HCT116 (cell line): ENCODE measurements at regions not wholly inside any gene's neighbourhood (a gene's known extent, or its start where the extent isn't known, plus 50 kb on each side); places are given as distances from the start of the nearest gene placed in this dataset.

ENCODE experiments used
- ATAC-seq: fragments of 200-7000 bp; cut with Tn5 transposase; 2 replicates; pipeline ENCODE4 v1.9.1; 2020; ENCODE audit warnings: mild to moderate bottlenecking, moderate library complexity
- BruUV-seq: library from RNA; stranded (reverse); fragments of 400-500 nt; replicated peaks from 2 replicates; lab custom pipeline; 2021; lab: Mats Ljungman, UMichigan
- CTCF ChIA-PET: fragments of 300-600 bp; sonication (Branson Sonifier 250); formaldehyde crosslinking; loops from one replicate; lab custom pipeline; 2021; ENCODE audit warnings: antibody characterized with exemption; lab: Charles Lee
- POLR2A ChIA-PET: fragments of 300-600, 350-600 bp; sonication (Branson Sonifier 250); formaldehyde crosslinking; loops from one replicate; lab custom pipeline; 2021; ENCODE audit warnings: antibody characterized with exemption; lab: Charles Lee
- RAD21 ChIA-PET, 2 experiments: fragments of 300-600 bp; sonication (Branson Sonifier 250); formaldehyde crosslinking; loops; one replicate each; lab custom pipeline; 2023; ENCODE audit warnings: low total read pairs in 2 of 2; ENCODE audit not compliant: uncharacterized antibody in 2 of 2, unreplicated experiment in 2 of 2, low non-redundant PET in 1 of 2; lab: Charles Lee
- DNase-seq: peaks from one replicate; pipeline ENCODE4 v3.0.0-alpha.2; 2010; ENCODE audit warnings: low read depth, low spot score
- H2AFZ ChIP-seq: fragments of 200-600 bp; shearing (Covaris generic), sonication (generic); 2 replicates; pipeline ENCODE4 v1.6.1; 2017; ENCODE audit warnings: low read depth, mixed run types, mixed read lengths, antibody characterized with exemption, low read length; ENCODE audit not compliant: poor library complexity, severe bottlenecking
- H3K27ac ChIP-seq: 2 replicates; pipeline ENCODE4 v1.5.1; 2012; ENCODE audit warnings: low read depth, low read length
- H3K27me3 ChIP-seq: fragments of 200-600 bp; sonication (generic); 2 replicates; pipeline ENCODE4 v1.6.1; 2016; ENCODE audit warnings: mixed run types, low read length, mixed read lengths; ENCODE audit not compliant: insufficient read depth
- H3K36me3 ChIP-seq, 2 experiments: fragments of 200-500 bp in 1 of 2; fragments of 200-600 bp in 1 of 2; sonication (Bioruptor generic) in 1 of 2; sonication (generic) in 1 of 2; 2 replicates each; pipeline versions ENCODE4 v1.5.1 to v1.6.1; 2014 to 2016; ENCODE audit warnings: low read length in 2 of 2, inconsistent platforms in 1 of 2, mixed read lengths in 1 of 2, mixed run types in 1 of 2; ENCODE audit not compliant: insufficient read depth in 2 of 2, control insufficient read depth in 1 of 2
- H3K4me1 ChIP-seq, 2 experiments: fragments of 200-600 bp in 1 of 2; sonication (generic) in 1 of 2; 2 replicates each; pipeline versions ENCODE4 v1.5.1 to v1.6.1; 2012 to 2017; ENCODE audit warnings: low read length in 2 of 2, inconsistent platforms in 1 of 2, mild to moderate bottlenecking in 1 of 2, mixed read lengths in 1 of 2, mixed run types in 1 of 2, moderate library complexity in 1 of 2; ENCODE audit not compliant: insufficient read depth in 2 of 2, control insufficient read depth in 1 of 2
- H3K4me2 ChIP-seq: fragments of 200-600 bp; sonication (generic); 2 replicates; pipeline ENCODE4 v1.6.1; 2017; ENCODE audit warnings: mixed run types, low read length, mixed read lengths
- H3K4me3 ChIP-seq, 2 experiments: fragments of 200-600 bp in 1 of 2; sonication (generic) in 1 of 2; replicated peaks in 1 of 2; 2 replicates each; pipeline ENCODE4 v1.5.1; 2011 to 2016; ENCODE audit warnings: low read length in 2 of 2, control low read depth in 1 of 2, low read depth in 1 of 2, mild to moderate bottlenecking in 1 of 2, mixed read lengths in 1 of 2, mixed run types in 1 of 2
- H3K79me2 ChIP-seq: fragments of 200-600 bp; sonication (generic); 2 replicates; pipeline ENCODE4 v1.6.1; 2017; ENCODE audit warnings: mild to moderate bottlenecking, mixed run types, low read length, moderate library complexity, mixed read lengths; ENCODE audit not compliant: insufficient read depth
- H3K9ac ChIP-seq: fragments of 200-600 bp; sonication (generic); 2 replicates; pipeline ENCODE4 v1.6.1; 2016; ENCODE audit warnings: low read length, mixed read lengths
- H3K9me2 ChIP-seq: fragments of 200-600 bp; sonication (generic), shearing (Covaris generic); 2 replicates; pipeline ENCODE4 v1.6.1; 2017; ENCODE audit warnings: mixed run types, mild to moderate bottlenecking, moderate library complexity; ENCODE audit not compliant: insufficient read depth
- H3K9me3 ChIP-seq, 2 experiments: fragments of 200-500 bp in 1 of 2; fragments of 200-600 bp in 1 of 2; sonication (Bioruptor generic) in 1 of 2; sonication (generic) in 1 of 2; 2 replicates each; pipeline ENCODE4 v1.6.1; 2014 to 2017; ENCODE audit warnings: low read length in 2 of 2, mixed read lengths in 2 of 2, inconsistent platforms in 1 of 2, low read depth in 1 of 2, mild to moderate bottlenecking in 1 of 2, mixed run types in 1 of 2, moderate library complexity in 1 of 2; ENCODE audit not compliant: control insufficient read depth in 1 of 2, insufficient read depth in 1 of 2
- H4K20me1 ChIP-seq: fragments of 200-600 bp; sonication (generic), shearing (Covaris generic); 2 replicates; pipeline ENCODE4 v1.6.1; 2017; ENCODE audit warnings: mixed run types, mild to moderate bottlenecking, moderate library complexity; ENCODE audit not compliant: insufficient read depth
- ATF3 ChIP-seq: IDR thresholded peaks from 2 replicates; pipeline ENCODE4 v1.6.1; 2012
- CBX3 ChIP-seq: IDR thresholded peaks from 2 replicates; pipeline ENCODE4 v1.6.1; 2012; ENCODE audit warnings: low read depth
- CEBPB ChIP-seq: IDR thresholded peaks from 2 replicates; pipeline ENCODE4 v1.6.1; 2012; ENCODE audit warnings: low read depth
- EGR1 ChIP-seq: IDR thresholded peaks from 2 replicates; pipeline ENCODE4 v1.6.1; 2012; ENCODE audit warnings: low read depth
- ELF1 ChIP-seq: IDR thresholded peaks from 2 replicates; pipeline ENCODE4 v1.6.1; 2012; ENCODE audit warnings: low read depth, borderline replicate concordance
- EZH2phosphoT487 ChIP-seq: fragments of 200-600 bp; IDR thresholded peaks from 2 replicates; pipeline ENCODE4 v1.6.1; 2018; ENCODE audit warnings: antibody characterized with exemption, borderline replicate concordance
- JUND ChIP-seq: IDR thresholded peaks from 2 replicates; pipeline ENCODE4 v1.6.1; 2012
- POLR2AphosphoS5 ChIP-seq: IDR thresholded peaks from 2 replicates; pipeline ENCODE4 v1.6.1; 2011; ENCODE audit warnings: mild to moderate bottlenecking, low read depth, low read length, moderate library complexity
- RAD21 ChIP-seq: IDR thresholded peaks from 2 replicates; pipeline ENCODE4 v1.6.1; 2012; ENCODE audit warnings: low read depth, mild to moderate bottlenecking
- REST ChIP-seq: IDR thresholded peaks from 2 replicates; pipeline ENCODE4 v1.6.1; 2012; ENCODE audit warnings: low read depth
- SIN3A ChIP-seq: IDR thresholded peaks from 2 replicates; pipeline ENCODE4 v1.6.1; 2012; ENCODE audit warnings: low read depth
- SP1 ChIP-seq: IDR thresholded peaks from 2 replicates; pipeline ENCODE4 v1.6.1; 2012; ENCODE audit warnings: low read depth
- SRF ChIP-seq: IDR thresholded peaks from 2 replicates; pipeline ENCODE4 v1.6.1; 2012; ENCODE audit warnings: low read depth
- TCF7L2 ChIP-seq: IDR thresholded peaks from 2 replicates; pipeline ENCODE4 v1.7.0; 2011; ENCODE audit warnings: borderline replicate concordance, inconsistent platforms; ENCODE audit not compliant: insufficient read depth, insufficient read length; ENCODE audit errors: extremely low read depth
- ZFX ChIP-seq: fragments of 450-650 bp; IDR thresholded peaks from 2 replicates; pipeline ENCODE4 v1.6.1; 2017
- intact Hi-C: fragments of 100-400 bp; cut with micrococcal nuclease; formaldehyde crosslinking; loops from 2 replicates; pipeline ENCODE4 v1.10.0; 2022

- H3K4me3 ChIP-seq, result no peak overlapping the region
- no TSS peak for BruUV-seq
- TF ChIP-seq SIN3A (no peak), EZH2phosphoT487 (no peak), ELF1 (no peak), TCF7L2 (no peak), SP1 (no peak), ATF3 (no peak), CBX3 (no peak), EGR1 (no peak), JUND (no peak), CEBPB (no peak)
- H2AFZ ChIP-seq, result no peak overlapping the region
- H3K27ac ChIP-seq, result no peak overlapping the region
- no peak overlapping the region for H3K9ac ChIP-seq
- ChIA-PET POLR2A (no interaction called here), CTCF (no interaction called here), RAD21 (no interaction called here)
- H3K79me2 ChIP-seq, result no peaks in the 10 kb centered on the region
- no peaks in the 10 kb centered on the region for H4K20me1 ChIP-seq
- no peaks in the 10 kb centered on the region for H3K4me1 ChIP-seq
- H3K9me3 ChIP-seq, result peaks cover 0 to 7% of the 10 kb centered on the region in 2 experiments; a peak in 1 of 4 replicates
- intact Hi-C loops, result no loop called here
- H3K4me2 ChIP-seq, result no peak overlapping the region
- H3K9me2 ChIP-seq, result no peaks in the 10 kb centered on the region
- no peak for ATAC-seq
- H3K27me3 ChIP-seq, result no peaks in the 10 kb centered on the region
- DNase-seq, result no peak
- H3K36me3 ChIP-seq, result no peaks in the 10 kb centered on the region
Observed at GRCh38 chr17:33582661-33583060, 289.6 kb upstream of the ASIC2 start.

GRCh38 chr17:33583518-33584417 is 290.7 kb upstream of the ASIC2 start:
- H3K9ac ChIP-seq, result no peak overlapping the region
- DNase-seq, result no peak
- ChIA-PET POLR2A (no interaction called here), CTCF (no interaction called here), RAD21 (no interaction called here)
- BruUV-seq, result no TSS peak
- no peak for ATAC-seq
- no peaks in the 10 kb centered on the region for H4K20me1 ChIP-seq
- H3K4me1 ChIP-seq, result no peaks in the 10 kb centered on the region
- H2AFZ ChIP-seq, result no peak overlapping the region
- no peaks in the 10 kb centered on the region for H3K79me2 ChIP-seq
- H3K27ac ChIP-seq, result no peak overlapping the region
- no peaks in the 10 kb centered on the region for H3K27me3 ChIP-seq
- no peak overlapping the region for H3K4me3 ChIP-seq
- intact Hi-C loops, result no loop called here
- H3K9me2 ChIP-seq, result no peaks in the 10 kb centered on the region
- H3K4me2 ChIP-seq, result no peak overlapping the region
- H3K9me3 ChIP-seq, result no peaks in the 10 kb centered on the region; a peak in 1 of 4 replicates
- no peaks in the 10 kb centered on the region for H3K36me3 ChIP-seq
- TF ChIP-seq POLR2AphosphoS5 (no peak), SP1 (no peak), EGR1 (no peak), CEBPB (no peak), ELF1 (no peak), RAD21 (no peak), SRF (no peak), CBX3 (no peak), ZFX (no peak), REST (no peak)
